ENCODE measurements at regions not wholly inside any gene's neighbourhood (a gene's known extent, or its start where the extent isn't known, plus 50 kb on each side); places are given as distances from the start of the nearest gene placed in this dataset.

DNA sequence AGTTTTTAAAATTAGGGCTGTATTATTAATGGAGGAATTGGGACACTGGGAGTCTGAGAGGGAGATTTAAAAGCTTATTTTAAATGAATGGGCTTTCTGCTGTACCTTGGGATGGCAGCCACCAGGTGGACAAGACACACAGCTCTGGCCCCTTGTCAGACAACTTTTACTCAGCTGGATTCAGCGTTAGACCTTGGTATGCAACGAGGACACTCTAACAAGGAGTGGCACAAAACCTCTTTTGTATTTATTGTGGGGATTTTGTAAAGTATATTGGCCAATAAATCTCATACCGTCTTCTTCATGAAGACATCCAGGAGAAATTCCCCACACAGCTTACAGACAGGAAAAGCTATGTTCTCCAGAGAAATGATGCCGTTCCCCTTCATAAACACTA is 105.7 kb downstream of the LCA5 start:
- TF ChIP-seq, protein P1, sequence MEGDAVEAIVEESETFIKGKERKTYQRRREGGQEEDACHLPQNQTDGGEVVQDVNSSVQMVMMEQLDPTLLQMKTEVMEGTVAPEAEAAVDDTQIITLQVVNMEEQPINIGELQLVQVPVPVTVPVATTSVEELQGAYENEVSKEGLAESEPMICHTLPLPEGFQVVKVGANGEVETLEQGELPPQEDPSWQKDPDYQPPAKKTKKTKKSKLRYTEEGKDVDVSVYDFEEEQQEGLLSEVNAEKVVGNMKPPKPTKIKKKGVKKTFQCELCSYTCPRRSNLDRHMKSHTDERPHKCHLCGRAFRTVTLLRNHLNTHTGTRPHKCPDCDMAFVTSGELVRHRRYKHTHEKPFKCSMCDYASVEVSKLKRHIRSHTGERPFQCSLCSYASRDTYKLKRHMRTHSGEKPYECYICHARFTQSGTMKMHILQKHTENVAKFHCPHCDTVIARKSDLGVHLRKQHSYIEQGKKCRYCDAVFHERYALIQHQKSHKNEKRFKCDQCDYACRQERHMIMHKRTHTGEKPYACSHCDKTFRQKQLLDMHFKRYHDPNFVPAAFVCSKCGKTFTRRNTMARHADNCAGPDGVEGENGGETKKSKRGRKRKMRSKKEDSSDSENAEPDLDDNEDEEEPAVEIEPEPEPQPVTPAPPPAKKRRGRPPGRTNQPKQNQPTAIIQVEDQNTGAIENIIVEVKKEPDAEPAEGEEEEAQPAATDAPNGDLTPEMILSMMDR (conservative IDR thresholded peaks at IDR 0.05; ENCODE audit: low read depth), result no peak
- DNase-seq (ENCODE audit: low spot score), result no peak
- POLR2A ChIA-PET (ENCODE audit: low non-redundant PET), result no interaction called here
- CTCF ChIA-PET, result interaction anchor here (0.6 to 1.3 kb wide), 5 partner anchors 13 to 282 kb away, joined by 3 to 8 read pairs (median 3); no protein-coding TSS in a partner anchor
- H3K27ac ChIP-seq, result no peak overlapping the region

DNA sequence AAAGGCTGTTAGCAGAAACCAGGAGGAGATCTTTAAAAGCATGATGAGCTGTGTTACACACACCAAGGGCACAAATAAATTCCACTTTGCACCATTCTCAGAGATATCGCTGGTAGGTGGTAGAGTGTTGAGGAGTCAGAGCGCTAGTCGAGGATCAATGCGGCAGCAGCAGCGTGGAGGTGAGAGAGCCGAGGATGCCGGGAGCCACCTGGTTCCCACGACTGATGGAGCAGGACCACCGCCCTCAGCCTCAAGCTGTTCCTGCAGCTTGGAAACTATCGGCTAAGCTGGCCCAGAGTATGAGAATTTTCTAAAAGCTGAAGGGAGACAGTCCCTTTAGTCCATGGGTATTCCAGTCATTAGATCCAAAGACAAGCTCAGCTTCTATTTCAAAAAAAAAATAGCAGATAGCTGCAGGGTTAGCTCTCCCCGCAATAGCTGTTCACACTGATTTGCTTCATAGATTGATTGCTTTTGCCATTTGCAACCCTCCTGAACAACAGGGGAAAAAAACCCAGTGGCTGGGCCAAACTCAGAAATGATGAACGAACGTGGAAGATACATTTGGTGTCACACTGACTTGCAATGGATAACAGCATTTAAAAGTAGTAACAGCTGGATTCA is 106.2 kb downstream of the LCA5 start:
- POLR2A ChIA-PET (ENCODE audit: low non-redundant PET), result no interaction called here

DNA sequence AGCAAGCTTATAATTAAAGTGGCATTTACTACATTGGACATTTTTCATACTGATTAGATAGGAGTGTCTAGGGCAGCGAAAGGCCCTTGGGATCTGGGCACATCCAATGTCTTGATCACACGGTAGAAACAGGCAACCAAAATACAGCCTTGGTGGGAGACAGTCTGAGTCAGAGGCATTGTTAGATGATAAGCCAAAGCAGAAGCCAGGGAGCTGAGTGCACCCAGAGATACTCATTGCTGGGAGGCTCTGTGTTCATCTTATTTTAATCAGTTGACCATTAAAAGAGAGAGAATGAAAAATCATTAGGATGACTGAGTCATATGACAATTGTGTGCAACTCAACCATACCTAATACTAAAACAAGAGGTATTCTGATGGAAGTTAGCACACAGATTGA is 109.5 kb downstream of the LCA5 start:
- POLR2A ChIA-PET (ENCODE audit: low non-redundant PET), result no interaction called here
- CTCF ChIA-PET, result no interaction called here

More for the DNA sequence above, 106.2 kb downstream of the LCA5 start:
- TF ChIP-seq, protein P1 (conservative IDR thresholded peaks at IDR 0.05; ENCODE audit: low read depth), result no peak
- H3K27ac ChIP-seq, result no peak overlapping the region
- CTCF ChIA-PET, result interaction anchor here (0.6 to 1.3 kb wide), 4 partner anchors 23 to 283 kb away, joined by 3 to 8 read pairs (median 4); no protein-coding TSS in a partner anchor
- DNase-seq (ENCODE audit: low spot score), result no peak

DNA sequence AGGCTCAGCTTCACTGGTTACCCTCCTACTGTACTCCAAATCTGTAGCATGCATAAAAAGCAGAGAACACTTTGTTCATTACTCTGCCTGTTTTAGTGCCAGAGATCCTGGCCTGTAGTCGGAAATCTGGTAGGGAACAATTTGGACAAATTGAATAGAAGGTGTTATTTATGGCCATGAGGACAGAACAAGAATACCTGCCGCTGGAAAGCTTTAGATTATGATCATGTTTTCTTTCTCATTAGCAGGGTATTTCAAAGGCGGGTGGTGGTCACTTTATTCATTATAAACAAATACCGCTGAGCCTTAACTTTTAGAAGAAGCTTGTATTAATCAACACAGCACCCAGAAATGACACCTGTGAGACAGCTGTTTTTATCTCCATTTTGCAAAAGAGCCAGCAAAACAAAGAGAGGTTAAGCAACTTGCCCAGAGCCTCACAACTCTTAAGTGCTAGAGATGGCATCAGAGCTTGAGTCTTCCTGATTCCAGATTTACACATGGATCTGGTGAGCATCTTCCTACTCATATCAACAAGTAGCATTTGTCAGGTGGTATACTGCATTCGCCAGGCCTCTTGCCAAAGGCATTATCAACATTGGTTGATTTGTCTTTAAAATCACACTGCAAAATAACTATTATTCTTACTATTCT is 110.5 kb downstream of the LCA5 start:
- ChIA-PET POLR2A (ENCODE audit: low non-redundant PET) (no interaction called here), CTCF (interaction anchor here (0.7 kb wide), 1 partner anchor 19 kb away, joined by 3 read pairs; no protein-coding TSS in a partner anchor)
- TF ChIP-seq, protein P1 (conservative IDR thresholded peaks at IDR 0.05; ENCODE audit: low read depth), result no peak
- no peak overlapping the region for H3K27ac ChIP-seq
- DNase-seq (ENCODE audit: low spot score), result no peak

More for the DNA sequence above, 109.5 kb downstream of the LCA5 start:
- TF ChIP-seq, protein P1 (conservative IDR thresholded peaks at IDR 0.05; ENCODE audit: low read depth), result no peak
- H3K27ac ChIP-seq, result no peak overlapping the region
- no peak for DNase-seq (ENCODE audit: low spot score)

DNA sequence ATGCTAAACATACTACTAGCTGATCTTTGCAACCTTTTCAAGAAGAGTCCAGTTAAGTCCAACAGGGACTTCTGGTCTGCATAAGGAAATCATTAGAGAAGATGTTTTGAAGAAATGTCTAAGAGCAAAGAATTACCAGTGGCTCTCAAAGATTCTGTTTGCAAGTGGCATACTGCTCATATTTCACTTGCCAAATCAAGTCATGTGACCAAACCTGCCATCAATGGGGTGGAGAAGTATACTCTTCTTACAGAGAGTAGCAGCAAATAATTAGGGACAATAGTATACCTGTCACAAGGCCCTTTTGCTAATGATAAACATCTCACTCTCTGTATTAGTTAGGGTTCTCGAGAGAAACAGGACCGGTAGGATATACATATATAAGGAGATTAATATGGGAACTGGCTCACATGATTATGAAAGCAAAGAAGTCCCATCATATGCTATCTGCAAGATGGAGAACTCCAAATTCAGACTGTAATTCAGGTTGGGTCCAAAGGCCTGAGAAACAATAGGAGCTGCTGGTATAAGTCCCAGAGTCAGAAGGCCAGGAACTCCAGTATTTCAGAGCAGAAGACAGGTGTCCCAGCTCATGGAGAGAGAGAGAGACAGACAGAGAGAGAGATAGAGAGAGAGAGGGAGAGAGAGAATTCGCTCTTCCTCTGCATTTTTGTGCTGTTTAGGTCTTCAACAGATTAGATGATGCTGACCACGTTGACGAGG is 111.5 kb downstream of the LCA5 start:
- no peak for DNase-seq (ENCODE audit: low spot score)
- ChIA-PET CTCF (no interaction called here), POLR2A (ENCODE audit: low non-redundant PET) (no interaction called here)
- TF ChIP-seq, protein P1 (conservative IDR thresholded peaks at IDR 0.05; ENCODE audit: low read depth), result no peak
- H3K27ac ChIP-seq, result no peak overlapping the region

DNA sequence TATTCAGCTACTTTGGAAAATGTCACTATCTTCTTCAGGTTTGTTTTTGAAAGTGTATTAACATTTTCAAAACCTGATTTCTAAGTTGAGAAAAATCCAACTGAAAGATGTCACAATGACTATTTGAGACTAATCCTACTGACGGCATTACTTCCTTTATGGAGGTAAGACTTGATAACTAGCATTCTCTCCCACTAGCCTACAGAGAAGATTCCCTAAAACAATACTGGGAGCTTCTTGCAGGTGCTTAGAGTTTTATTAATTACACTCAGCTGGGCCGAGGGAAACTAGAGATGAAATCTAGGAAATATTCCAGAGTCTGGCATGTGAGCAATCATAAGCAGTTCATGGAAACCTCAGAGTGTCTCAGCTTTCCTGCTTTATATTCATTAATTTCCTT is 114.0 kb downstream of the LCA5 start:
- no peak for DNase-seq (ENCODE audit: low spot score)
- TF ChIP-seq, protein P1 (conservative IDR thresholded peaks at IDR 0.05; ENCODE audit: low read depth), result no peak
- ChIA-PET CTCF (interaction anchor here (0.7 kb wide), 1 partner anchor 151 kb away, joined by 3 read pairs; no protein-coding TSS in a partner anchor), POLR2A (ENCODE audit: low non-redundant PET) (no interaction called here)
- no peak overlapping the region for H3K27ac ChIP-seq

Data from RWPE1 (cell line).